ENCODE measurements at regions not wholly inside any gene's neighbourhood (a gene's known extent, or its start where the extent isn't known, plus 50 kb on each side); places are given as distances from the start of the nearest gene placed in this dataset.

DNA sequence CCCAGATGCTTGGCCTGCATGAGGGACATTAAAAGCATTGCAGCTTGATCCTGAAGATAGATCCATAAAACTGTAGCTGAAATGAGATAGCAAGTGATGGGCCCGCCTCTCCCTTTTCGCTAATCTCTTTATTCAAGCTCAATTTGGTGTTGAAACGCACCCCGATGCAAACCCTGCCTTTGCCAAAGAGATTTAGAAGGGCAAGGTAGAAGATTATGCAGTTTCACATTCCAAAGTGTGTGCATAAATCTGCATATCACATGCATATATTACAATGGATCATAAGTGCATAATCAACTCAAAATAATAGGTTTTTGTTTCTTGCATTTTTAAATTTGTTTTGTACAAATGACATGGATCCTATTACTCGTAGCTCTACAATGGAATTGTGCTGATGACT, 80.1 kb upstream of the SHANK2 start:
- H3K9me3 ChIP-seq = no peaks in the 10 kb centered on the region
- H3K36me3 ChIP-seq (replicated peaks) = no peaks in the 10 kb centered on the region
- in situ Hi-C loops (cut with MboI; ENCODE audit: low sequenced_read_pairs) = no loop called here
- H3K27me3 ChIP-seq (ENCODE audit: low read depth) = no peaks in the 10 kb centered on the region
- no peaks in the 10 kb centered on the region for H3K4me1 ChIP-seq
- DNase-seq (ENCODE audit: low spot score in 2 of 2) = no peak
- no peak overlapping the region for H3K4me3 ChIP-seq

DNA sequence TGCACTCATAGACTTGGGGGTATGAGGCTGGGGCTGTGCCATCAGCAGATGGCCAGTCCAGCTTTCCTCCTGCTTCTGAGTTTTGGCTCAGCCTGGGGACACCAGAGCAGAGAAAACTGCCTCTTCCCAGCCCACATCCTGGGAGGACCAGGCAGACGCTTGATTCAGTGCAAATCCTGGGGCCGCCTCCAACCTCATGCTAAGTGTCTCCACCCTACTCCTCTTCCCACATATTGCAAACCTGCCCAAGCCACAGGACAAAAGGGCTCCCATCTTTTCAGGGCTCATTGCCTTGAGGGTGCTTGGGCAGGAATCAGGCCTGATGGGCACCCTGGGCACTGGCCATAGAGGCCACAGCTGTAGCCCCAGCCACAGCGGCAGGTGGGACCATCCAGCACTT, 79.7 kb upstream of the SHANK2 start:
- no peaks in the 10 kb centered on the region for H3K9me3 ChIP-seq
- in situ Hi-C loops (cut with MboI; ENCODE audit: low sequenced_read_pairs) = no loop called here
- no peaks in the 10 kb centered on the region for H3K4me1 ChIP-seq
- no peak for DNase-seq (ENCODE audit: low spot score in 2 of 2)
- no peaks in the 10 kb centered on the region for H3K36me3 ChIP-seq (replicated peaks)
- no peak overlapping the region for H3K4me3 ChIP-seq
- no peaks in the 10 kb centered on the region for H3K27me3 ChIP-seq (ENCODE audit: low read depth)

DNA sequence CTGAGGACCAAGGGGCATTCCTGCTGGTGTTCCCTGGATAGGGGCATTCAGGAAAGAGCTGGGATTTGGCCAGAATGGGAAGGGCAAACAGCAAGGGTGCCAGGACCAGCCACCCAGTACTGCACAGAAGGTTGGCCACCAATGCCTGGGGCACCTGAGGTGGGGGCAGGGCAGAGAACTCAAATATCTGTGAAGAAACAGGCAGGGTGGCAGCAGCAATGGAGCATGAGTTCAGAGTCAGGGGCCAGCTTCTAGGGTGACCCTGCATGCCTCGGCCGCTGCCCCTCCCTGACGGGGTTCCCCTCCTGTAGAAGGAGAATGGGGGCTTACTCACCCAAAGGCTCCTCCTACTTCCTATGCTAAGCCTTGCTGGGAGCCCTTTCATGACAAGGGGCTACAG, 79.3 kb upstream of the SHANK2 start:
- H3K4me3 ChIP-seq = no peak overlapping the region
- H3K9me3 ChIP-seq = no peaks in the 10 kb centered on the region
- in situ Hi-C loops (cut with MboI; ENCODE audit: low sequenced_read_pairs) = no loop called here
- no peaks in the 10 kb centered on the region for H3K27me3 ChIP-seq (ENCODE audit: low read depth)
- H3K4me1 ChIP-seq = no peaks in the 10 kb centered on the region
- no peaks in the 10 kb centered on the region for H3K36me3 ChIP-seq (replicated peaks)
- no peak for DNase-seq (ENCODE audit: low spot score in 2 of 2)

DNA sequence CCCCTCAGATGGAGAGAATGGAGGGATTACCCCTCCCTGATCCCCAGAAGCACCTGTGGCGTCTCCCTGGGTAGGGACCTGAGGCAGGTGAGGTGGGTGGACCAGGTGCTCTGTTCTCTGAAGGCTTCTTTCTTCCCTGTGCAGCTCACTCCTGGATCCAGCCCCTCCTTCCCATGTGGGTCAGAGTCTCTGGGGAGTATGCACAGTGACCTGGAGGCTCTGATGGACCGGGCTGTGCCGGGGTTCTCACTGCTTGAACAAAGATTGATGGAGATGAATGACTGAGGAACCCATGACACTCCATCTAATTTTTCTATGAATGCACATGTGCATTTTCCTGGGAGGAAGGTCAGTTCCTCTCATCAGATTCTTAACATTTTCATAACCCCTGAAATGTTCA, 78.6 kb upstream of the SHANK2 start:
- in situ Hi-C loops (cut with MboI; ENCODE audit: low sequenced_read_pairs) = no loop called here
- no peaks in the 10 kb centered on the region for H3K9me3 ChIP-seq
- no peak for DNase-seq (ENCODE audit: low spot score in 2 of 2)
- no peaks in the 10 kb centered on the region for H3K27me3 ChIP-seq (ENCODE audit: low read depth)
- no peaks in the 10 kb centered on the region for H3K36me3 ChIP-seq (replicated peaks)
- no peak overlapping the region for H3K4me3 ChIP-seq
- H3K4me1 ChIP-seq = no peaks in the 10 kb centered on the region

DNA sequence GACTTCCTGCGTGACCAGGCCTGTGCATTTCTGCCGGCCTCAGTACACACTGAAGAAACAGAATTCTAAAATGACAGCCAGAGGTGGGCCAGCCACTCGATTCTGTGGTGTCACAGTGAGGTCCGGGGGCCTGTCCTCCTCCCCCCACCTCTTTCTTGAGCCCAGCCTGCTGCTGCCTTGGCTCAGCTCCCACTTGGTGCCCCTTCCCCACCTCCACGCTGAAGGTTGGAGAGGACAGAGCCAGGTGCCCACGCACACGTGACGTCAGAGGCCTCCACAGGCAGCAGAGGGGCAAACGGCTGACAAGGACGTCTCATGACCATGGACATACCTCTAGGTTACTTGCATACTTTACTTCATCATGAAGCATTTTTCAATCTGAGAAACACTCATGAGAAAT, 78.0 kb upstream of the SHANK2 start:
- Histone ChIP-seq H3K9me3 (no peaks in the 10 kb centered on the region), H3K4me1 (no peaks in the 10 kb centered on the region), H3K36me3 (replicated peaks) (no peaks in the 10 kb centered on the region), H3K27me3 (ENCODE audit: low read depth) (no peaks in the 10 kb centered on the region), H3K4me3 (no peak overlapping the region)
- in situ Hi-C loops (cut with MboI; ENCODE audit: low sequenced_read_pairs) = no loop called here
- no peak for DNase-seq (ENCODE audit: low spot score in 2 of 2)

DNA sequence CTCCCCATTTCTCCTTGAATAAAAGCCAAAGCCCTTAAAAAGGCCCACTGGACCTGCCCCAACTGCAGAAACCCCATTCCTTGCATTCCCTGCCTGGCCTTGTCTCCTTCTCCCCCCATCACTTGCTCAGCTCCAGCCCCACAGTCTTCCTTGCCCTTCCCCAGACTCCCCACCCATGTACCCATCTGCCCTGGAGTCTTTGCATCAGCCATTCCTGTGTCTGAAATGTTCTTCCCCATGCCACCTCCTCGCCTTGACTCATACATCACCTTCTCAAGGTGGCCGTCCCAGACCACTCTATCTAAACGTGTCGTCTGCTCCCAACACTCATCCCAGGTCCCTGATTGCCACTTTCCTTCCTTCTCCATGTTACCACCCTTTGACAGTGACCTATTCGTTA, 77.4 kb upstream of the SHANK2 start:
- in situ Hi-C loops (cut with MboI; ENCODE audit: low sequenced_read_pairs) = no loop called here
- no peak for DNase-seq (ENCODE audit: low spot score in 2 of 2)
- Histone ChIP-seq H3K4me1 (no peaks in the 10 kb centered on the region), H3K4me3 (no peak overlapping the region), H3K9me3 (no peaks in the 10 kb centered on the region), H3K36me3 (replicated peaks) (no peaks in the 10 kb centered on the region), H3K27me3 (ENCODE audit: low read depth) (no peaks in the 10 kb centered on the region)

DNA sequence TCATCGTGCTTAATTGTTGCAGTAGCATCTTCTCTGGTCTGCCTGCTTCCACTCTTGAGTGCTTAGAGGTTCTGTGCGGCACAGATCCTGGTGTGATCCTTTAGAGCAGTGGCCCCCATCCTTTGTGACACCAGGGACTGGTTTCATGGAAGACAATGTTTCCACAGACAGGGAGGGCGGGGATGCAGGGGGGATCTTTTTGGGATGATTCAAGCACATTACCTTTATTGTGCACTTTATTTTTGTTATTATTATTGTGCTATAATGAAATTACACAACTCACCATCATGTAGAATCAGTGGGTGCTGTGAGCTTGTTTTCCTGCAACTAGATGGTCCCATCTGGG, 76.8 kb upstream of the SHANK2 start:
- no peaks in the 10 kb centered on the region for H3K27me3 ChIP-seq (ENCODE audit: low read depth)
- no peaks in the 10 kb centered on the region for H3K4me1 ChIP-seq
- H3K36me3 ChIP-seq (replicated peaks) = no peaks in the 10 kb centered on the region
- in situ Hi-C loops (cut with MboI; ENCODE audit: low sequenced_read_pairs) = no loop called here
- no peak overlapping the region for H3K4me3 ChIP-seq
- DNase-seq (ENCODE audit: low spot score in 2 of 2) = no peak
- no peaks in the 10 kb centered on the region for H3K9me3 ChIP-seq

DNA sequence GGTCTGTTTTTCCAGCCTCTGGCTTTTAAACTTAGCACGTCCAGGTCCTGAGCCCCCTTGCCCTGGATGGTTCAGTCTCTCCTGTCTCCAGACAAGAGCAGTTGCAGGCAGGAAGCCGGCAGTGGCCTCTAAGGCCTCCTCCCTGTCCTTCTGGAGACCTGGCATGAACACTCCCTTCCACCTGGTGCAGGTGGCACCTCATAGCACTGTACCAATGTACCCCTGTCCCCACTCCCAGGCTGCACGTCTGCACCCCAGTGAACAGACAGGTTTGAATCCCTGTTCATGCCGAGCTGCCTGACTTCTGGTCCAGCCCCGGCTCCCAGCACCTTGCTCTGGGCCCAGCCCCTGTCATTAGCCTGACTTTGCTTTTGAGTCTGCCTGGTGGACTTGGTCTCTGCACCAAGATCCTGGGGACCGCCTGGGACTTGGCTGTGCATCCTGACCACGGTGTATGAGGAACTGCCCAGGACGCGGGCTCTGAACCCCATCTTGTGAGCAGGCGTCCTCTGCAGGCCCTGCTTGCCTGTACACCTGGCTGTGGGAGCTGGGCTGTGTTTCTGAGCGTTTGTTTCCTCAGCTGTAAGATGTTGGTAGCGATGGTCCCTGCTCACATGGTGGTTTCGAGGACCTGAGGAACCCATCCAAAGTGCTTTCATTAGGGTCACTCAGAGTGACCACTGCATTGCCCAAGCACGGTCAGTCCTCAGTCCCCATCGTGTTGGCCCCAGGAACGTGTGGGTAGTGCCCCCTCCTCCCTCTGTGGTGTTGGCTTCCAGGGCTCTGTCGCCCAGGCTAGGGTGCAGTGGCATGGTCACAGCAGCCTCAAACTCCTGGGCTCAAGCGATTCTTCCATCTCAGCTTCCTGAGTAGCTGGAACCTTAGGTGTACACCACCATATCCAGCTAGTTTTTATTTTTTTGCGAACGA, 75.0 kb upstream of the SHANK2 start:
- H3K9me3 ChIP-seq = no peaks in the 10 kb centered on the region
- no peaks in the 10 kb centered on the region for H3K4me1 ChIP-seq
- no peak overlapping the region for H3K4me3 ChIP-seq
- H3K36me3 ChIP-seq (replicated peaks) = no peaks in the 10 kb centered on the region
- DNase-seq (ENCODE audit: low spot score in 2 of 2) = no peak
- no peaks in the 10 kb centered on the region for H3K27me3 ChIP-seq (ENCODE audit: low read depth)
- in situ Hi-C loops (cut with MboI; ENCODE audit: low sequenced_read_pairs) = no loop called here

DNA sequence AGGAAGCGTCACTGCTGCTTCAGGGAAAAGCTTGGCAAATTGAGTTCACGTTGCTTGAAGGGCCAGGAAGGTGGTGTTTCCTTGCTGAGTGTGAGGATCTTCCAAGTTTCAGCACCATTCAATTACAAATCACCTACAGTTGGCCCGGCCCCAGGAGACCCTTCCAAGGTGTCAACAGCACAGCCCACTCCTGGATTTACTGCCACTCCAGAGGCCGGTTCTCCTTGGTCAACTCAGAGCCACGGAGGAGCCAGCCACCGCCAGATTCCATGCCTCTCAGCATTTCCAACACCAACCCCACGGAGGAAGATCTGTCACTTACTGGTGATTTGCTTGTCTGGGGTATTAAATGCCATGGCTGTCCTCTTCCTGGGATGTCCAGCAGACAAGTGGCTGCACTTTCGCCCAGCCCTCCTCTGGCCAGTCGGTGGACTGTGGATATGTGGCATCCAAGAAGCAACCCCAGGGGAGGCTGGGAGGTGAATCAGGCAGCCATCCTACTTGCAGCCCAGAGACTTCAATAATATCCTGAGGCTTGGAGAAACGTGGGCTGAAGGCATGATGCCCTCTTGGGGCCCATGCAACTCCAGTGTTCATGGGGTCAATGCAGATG, 74.1 kb upstream of the SHANK2 start:
- Histone ChIP-seq H3K4me3 (no peak overlapping the region), H3K9me3 (no peaks in the 10 kb centered on the region), H3K4me1 (no peaks in the 10 kb centered on the region), H3K27me3 (ENCODE audit: low read depth) (no peaks in the 10 kb centered on the region), H3K36me3 (replicated peaks) (no peaks in the 10 kb centered on the region)
- DNase-seq (ENCODE audit: low spot score in 2 of 2) = no peak
- in situ Hi-C loops (cut with MboI; ENCODE audit: low sequenced_read_pairs) = no loop called here

DNA sequence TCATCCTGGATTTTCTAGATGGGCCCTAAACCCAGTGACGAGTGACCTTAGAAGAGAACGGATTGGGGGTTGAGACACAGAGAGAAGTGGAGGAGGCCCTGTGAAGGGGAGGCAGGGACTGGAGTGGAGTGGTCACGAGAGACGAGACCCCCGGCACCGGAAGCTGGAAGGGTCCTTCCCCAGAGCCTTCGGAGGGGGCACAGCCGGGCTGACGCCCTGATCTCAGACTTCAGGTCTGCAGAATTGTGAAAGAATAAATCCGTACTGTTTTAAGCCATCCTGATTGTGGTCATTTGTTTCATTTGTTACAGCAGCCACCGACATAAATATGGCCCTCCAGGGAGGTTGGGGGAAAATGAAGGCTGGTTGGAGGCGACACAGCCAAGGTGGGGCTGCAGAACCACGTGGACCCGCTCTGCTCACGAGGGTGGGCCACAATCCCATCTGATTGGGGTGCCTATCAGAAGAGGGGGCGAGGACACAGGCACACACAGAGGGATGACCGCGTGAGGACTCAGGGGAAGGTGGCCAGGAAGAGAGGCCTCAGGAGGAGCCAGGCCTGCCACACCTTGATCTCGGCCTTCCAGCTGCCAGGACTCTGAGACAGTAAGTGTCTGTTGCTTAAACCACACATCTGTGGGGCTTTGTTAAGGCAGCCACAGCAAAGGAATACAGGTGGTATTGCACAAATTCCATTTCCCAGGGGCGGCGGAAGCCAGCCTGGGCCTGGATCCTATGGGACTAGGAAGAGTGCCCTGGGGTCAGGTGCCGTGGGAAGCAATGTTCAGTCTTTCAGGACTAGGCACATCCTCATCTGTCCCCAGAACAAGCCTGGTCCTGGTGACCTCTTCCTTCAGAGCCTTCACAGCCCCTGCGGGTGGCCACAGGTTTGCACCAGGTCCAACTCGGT, 73.3 kb upstream of the SHANK2 start:
- DNase-seq (ENCODE audit: low spot score in 2 of 2) = no peak
- Histone ChIP-seq H3K27me3 (ENCODE audit: low read depth) (no peaks in the 10 kb centered on the region), H3K4me3 (no peak overlapping the region), H3K36me3 (replicated peaks) (no peaks in the 10 kb centered on the region), H3K4me1 (no peaks in the 10 kb centered on the region), H3K9me3 (no peaks in the 10 kb centered on the region)
- in situ Hi-C loops (cut with MboI; ENCODE audit: low sequenced_read_pairs) = no loop called here

DNA sequence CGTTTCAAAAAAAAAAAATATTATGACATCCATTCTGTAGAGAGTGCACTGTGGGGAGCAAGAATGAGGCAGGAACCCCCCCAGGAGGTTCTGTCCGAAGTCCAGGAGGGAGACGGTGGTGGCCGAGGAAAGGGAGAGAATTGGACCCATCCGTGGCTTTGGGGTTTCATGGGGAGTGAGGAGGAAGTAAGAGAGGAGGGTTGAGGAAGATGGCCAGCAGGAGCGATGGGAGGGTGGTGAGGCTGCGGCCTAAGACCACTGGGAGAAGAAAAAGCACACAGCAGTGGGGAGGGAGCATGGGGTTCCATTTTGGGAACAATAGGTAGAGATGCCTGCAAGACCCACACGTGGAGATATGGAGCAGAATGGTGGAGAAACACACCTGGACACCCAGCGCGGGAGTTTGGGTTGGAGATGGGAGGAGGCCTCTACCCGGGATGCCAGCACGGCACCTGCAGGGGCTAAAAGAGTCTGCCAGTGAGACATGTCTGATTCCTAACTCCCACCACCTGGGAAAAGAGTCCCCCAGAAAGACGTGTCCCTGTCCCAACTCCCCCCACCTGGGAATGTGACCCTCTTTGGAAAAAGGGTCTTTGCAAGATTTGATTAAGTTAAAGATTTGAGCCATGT, 72.5 kb upstream of the SHANK2 start:
- H3K4me3 ChIP-seq = no peak overlapping the region
- no peaks in the 10 kb centered on the region for H3K36me3 ChIP-seq (replicated peaks)
- in situ Hi-C loops (cut with MboI; ENCODE audit: low sequenced_read_pairs) = no loop called here
- no peaks in the 10 kb centered on the region for H3K4me1 ChIP-seq
- H3K27me3 ChIP-seq (ENCODE audit: low read depth) = no peaks in the 10 kb centered on the region
- no peak for DNase-seq (ENCODE audit: low spot score in 2 of 2)
- no peaks in the 10 kb centered on the region for H3K9me3 ChIP-seq

DNA sequence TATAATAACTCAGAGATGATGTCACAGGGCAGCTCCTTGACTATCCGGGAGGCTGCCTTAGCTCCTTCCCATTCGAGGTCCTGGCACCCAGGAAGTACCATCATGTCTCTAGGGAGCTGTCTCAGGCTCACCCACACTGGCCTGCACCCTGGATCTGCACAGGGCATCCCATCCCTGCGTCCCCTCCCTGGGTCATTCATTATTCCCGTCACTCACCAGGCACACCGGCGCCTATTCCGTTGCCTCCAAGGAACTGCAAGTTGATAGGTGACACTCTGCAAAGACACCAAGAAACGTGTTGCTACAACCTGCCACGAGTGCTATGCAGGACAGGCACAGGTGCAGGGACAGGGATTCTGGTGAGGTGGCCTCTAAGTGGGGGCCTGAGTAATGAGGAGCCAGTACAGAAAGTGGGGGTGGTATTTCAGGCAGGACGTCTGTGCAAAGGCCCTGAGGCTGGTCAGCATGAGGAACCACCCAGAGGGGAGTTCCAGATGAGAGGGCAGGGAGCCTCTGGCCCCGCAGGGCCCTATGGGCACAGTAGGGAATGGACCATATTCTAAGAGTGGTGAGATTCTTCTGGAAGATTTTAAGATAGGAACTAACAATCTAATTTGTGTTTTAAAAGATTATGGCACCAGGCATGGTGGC, 71.6 kb upstream of the SHANK2 start:
- Histone ChIP-seq H3K27me3 (ENCODE audit: low read depth) (no peaks in the 10 kb centered on the region), H3K9me3 (no peaks in the 10 kb centered on the region), H3K4me3 (no peak overlapping the region), H3K36me3 (replicated peaks) (no peaks in the 10 kb centered on the region), H3K4me1 (no peaks in the 10 kb centered on the region)
- in situ Hi-C loops (cut with MboI; ENCODE audit: low sequenced_read_pairs) = no loop called here
- DNase-seq (ENCODE audit: low spot score in 2 of 2) = no peak

DNA sequence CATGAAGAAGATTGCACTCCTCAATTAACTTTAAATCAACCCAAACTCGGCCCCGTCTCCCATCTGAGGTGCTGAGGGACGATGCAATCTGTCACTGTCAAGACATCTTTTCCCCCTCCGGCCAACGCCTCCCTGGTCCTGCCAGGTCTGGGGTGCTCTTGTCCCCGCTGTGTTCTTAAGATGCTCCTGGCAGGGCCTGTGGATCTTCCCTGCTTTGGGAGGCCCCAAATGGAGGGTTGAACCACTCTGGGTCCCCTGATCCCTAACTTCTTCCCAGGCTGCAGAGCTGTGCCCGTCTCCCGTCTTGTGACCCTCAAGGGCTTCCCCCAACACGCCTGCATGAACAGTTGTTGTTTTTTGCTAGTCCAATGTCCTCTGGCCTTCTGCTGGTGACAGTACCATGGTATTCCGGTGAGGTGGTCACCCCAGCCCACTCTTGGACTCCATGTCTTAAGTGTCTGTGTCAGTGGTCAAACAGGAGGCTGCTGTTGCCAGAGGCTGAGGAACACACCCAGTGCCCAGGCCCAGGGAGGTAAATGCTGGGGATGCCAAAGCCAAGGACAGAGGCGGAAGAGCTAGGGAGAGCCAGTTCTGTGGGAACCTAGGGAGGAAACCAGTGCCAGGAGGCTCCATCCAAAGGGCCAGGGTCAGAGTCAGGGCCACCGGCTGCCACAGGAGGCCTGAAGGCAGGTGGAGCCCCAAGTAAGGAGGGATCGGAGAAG, 70.6 kb upstream of the SHANK2 start:
- Histone ChIP-seq H3K9me3 (no peaks in the 10 kb centered on the region), H3K36me3 (replicated peaks) (no peaks in the 10 kb centered on the region), H3K27me3 (ENCODE audit: low read depth) (no peaks in the 10 kb centered on the region), H3K4me1 (no peaks in the 10 kb centered on the region), H3K4me3 (no peak overlapping the region)
- in situ Hi-C loops (cut with MboI; ENCODE audit: low sequenced_read_pairs) = no loop called here
- no peak for DNase-seq (ENCODE audit: low spot score in 2 of 2)

Measured in HAP-1 (cell line).